GM12878 (cell line): ENCODE measurements at regions not wholly inside any gene's neighbourhood (a gene's known extent, or its start where the extent isn't known, plus 50 kb on each side); places are given as distances from the start of the nearest gene placed in this dataset.

Experiments
- ATAC-seq: fragments of 200-7000 bp; cut with Tn5 transposase; 3 replicates; pipeline ENCODE4 v1.9.1; 2020; ENCODE audit warnings: mild to moderate bottlenecking, moderate library complexity
- BruUV-seq: library from RNA; stranded (reverse); fragments of 400-500 nt; replicated peaks from 2 replicates; lab custom pipeline; 2021; lab: Mats Ljungman, UMichigan
- CTCF ChIA-PET: fragments of 300-600 bp; sonication (Branson Sonifier 250); formaldehyde crosslinking; extraction: SDS; loops from one replicate; lab custom pipeline; 2021; ENCODE audit warnings: inconsistent platforms; lab: Yijun Ruan, JAX
- POLR2A ChIA-PET: fragments of 350-600 bp; formaldehyde crosslinking; extraction: SDS; loops from one replicate; lab custom pipeline; 2021; ENCODE audit warnings: inconsistent platforms; lab: Charles Lee
- RAD21 ChIA-PET: fragments of 300-600 bp; sonication (Branson Sonifier 250); formaldehyde crosslinking; loops from one replicate; lab custom pipeline; 2023; ENCODE audit warnings: antibody characterized with exemption; ENCODE audit not compliant: unreplicated experiment; lab: Charles Lee
- SMC1A ChIA-PET: fragments of 300-600 bp; sonication (Branson Sonifier 250); formaldehyde crosslinking; loops from one replicate; lab custom pipeline; 2023; ENCODE audit not compliant: unreplicated experiment, uncharacterized antibody; lab: Charles Lee
- DNase-seq: peaks from one replicate; pipeline ENCODE4 v3.0.0-alpha.2; 2011; ENCODE audit warnings: low read depth, low spot score
- FAIRE-seq: peaks from 3 replicates; lab custom pipeline; 2011; peaks lifted over from hg19 to GRCh38; lab: Jason Lieb, UNC
- H2AFZ ChIP-seq: 2 replicates; pipeline ENCODE4 v1.6.0; 2011; ENCODE audit warnings: low read depth, low read length, control low read depth; ENCODE audit not compliant: control insufficient read depth
- H3K27ac ChIP-seq: 2 replicates; pipeline ENCODE4 v1.5.1; 2011; ENCODE audit warnings: control low read depth; ENCODE audit not compliant: control insufficient read depth, insufficient read depth
- H3K27me3 ChIP-seq, 2 experiments: replicated peaks in 1 of 2; 2 replicates each; pipeline versions ENCODE4 v1.6.0 to v1.6.1; 2011; ENCODE audit warnings: low read length in 1 of 2; ENCODE audit not compliant: control insufficient read depth in 2 of 2, insufficient read depth in 2 of 2
- H3K36me3 ChIP-seq, 2 experiments: 2 replicates each; pipeline ENCODE4 v1.5.1; 2011; ENCODE audit warnings: low read length in 1 of 2; ENCODE audit not compliant: control insufficient read depth in 2 of 2, insufficient read depth in 2 of 2
- H3K4me1 ChIP-seq: 2 replicates; pipeline ENCODE4 v1.6.1; 2011; ENCODE audit warnings: mild to moderate bottlenecking, low read length, moderate library complexity, mixed read lengths; ENCODE audit not compliant: control insufficient read depth, insufficient read depth
- H3K4me2 ChIP-seq: 2 replicates; pipeline ENCODE4 v1.6.0; 2011; ENCODE audit warnings: control low read depth; ENCODE audit not compliant: control insufficient read depth, insufficient read depth
- H3K4me3 ChIP-seq: fragments of 200-600 bp; sonication (generic); 2 replicates; pipeline ENCODE4 v1.5.1; 2016
- H3K79me2 ChIP-seq: 2 replicates; pipeline ENCODE4 v1.6.0; 2011; ENCODE audit warnings: low read length; ENCODE audit not compliant: control insufficient read depth, insufficient read depth
- H3K9ac ChIP-seq: 2 replicates; pipeline ENCODE4 v1.8.0; 2011; ENCODE audit warnings: low read length, control low read depth, mixed read lengths; ENCODE audit not compliant: control insufficient read depth, insufficient read depth
- H3K9me3 ChIP-seq: replicated peaks from 3 replicates; pipeline ENCODE4 v1.5.1; 2011; ENCODE audit warnings: mild to moderate bottlenecking, low read length; ENCODE audit not compliant: control insufficient read depth, insufficient read depth
- H4K20me1 ChIP-seq: 2 replicates; pipeline ENCODE4 v1.6.0; 2011; ENCODE audit not compliant: control insufficient read depth, insufficient read depth
- ESRRA ChIP-seq: IDR thresholded peaks from 2 replicates; pipeline ENCODE4 v1.6.1; 2012; ENCODE audit warnings: mild to moderate bottlenecking, low read length, improper control_type of control experiment
- JUND ChIP-seq: IDR thresholded peaks from 2 replicates; pipeline ENCODE4 v1.6.1; 2012; ENCODE audit warnings: low read depth, mild to moderate bottlenecking, low read length, improper control_type of control experiment, moderate library complexity
- MXI1 ChIP-seq: fragments of 150-350 bp; IDR thresholded peaks from 2 replicates; pipeline ENCODE4 v1.6.1; 2011; ENCODE audit warnings: low read depth, mild to moderate bottlenecking, inconsistent platforms, low read length, improper control_type of control experiment
- RAD51 ChIP-seq: fragments of 450-650 bp; IDR thresholded peaks from 2 replicates; pipeline ENCODE4 v1.6.1; 2016; ENCODE audit warnings: moderate library complexity, mild to moderate bottlenecking, inconsistent platforms
- RB1 ChIP-seq: fragments of 450-650 bp; formaldehyde crosslinking; IDR thresholded peaks from 2 replicates; pipeline ENCODE4 v1.6.1; 2017; ENCODE audit warnings: mild to moderate bottlenecking, borderline replicate concordance
- SIX5 ChIP-seq: IDR thresholded peaks from 2 replicates; pipeline ENCODE4 v1.6.1; 2011; ENCODE audit warnings: mild to moderate bottlenecking, low read depth, low read length, moderate library complexity; ENCODE audit not compliant: severe bottlenecking
- YBX1 ChIP-seq: fragments of 450-650 bp; IDR thresholded peaks from 2 replicates; pipeline ENCODE4 v1.6.1; 2016; ENCODE audit warnings: antibody characterized with exemption
- ZBTB11 ChIP-seq: fragments of 450-650 bp; formaldehyde crosslinking; IDR thresholded peaks from 2 replicates; pipeline ENCODE4 v1.5.0; 2022; ENCODE audit warnings: mild to moderate bottlenecking, missing genetic modification characterization
- ZNF384 ChIP-seq: IDR thresholded peaks from 2 replicates; pipeline ENCODE4 v1.6.1; 2012; ENCODE audit warnings: low read depth, mild to moderate bottlenecking, low read length, improper control_type of control experiment, borderline replicate concordance
- WGBS: methylation state at CpG from one replicate; pipeline ENCODE4 v1.1.6; 2016; ENCODE audit warnings: low lambda C conversion rate; ENCODE audit not compliant: insufficient replicate concordance, insufficient coverage; ENCODE audit errors: missing lambda C conversion rate; 5-methylcytosine and 5-hydroxymethylcytosine counted together
- in situ Hi-C: fragments of 300-500 bp; cut with MboI; formaldehyde crosslinking; loops from 9 replicates; pipeline ENCODE4 v1.14.3; 2018; ENCODE audit warnings: mixed read lengths
- intact Hi-C: fragments of 100-400 bp; cut with micrococcal nuclease; formaldehyde crosslinking; loops from one replicate; pipeline ENCODE4 v1.14.2; 2022; ENCODE audit not compliant: unreplicated experiment

- Histone ChIP-seq H3K9ac (no peak overlapping the region), H3K4me1 (no peaks in the 10 kb centered on the region), H2AFZ (no peak overlapping the region), H3K9me3 (no peaks in the 10 kb centered on the region; the same call in 2 of the 3 replicates), H3K27me3 (no peaks in the 10 kb centered on the region), H3K4me3 (no peak overlapping the region), H4K20me1 (no peaks in the 10 kb centered on the region), H3K79me2 (no peaks in the 10 kb centered on the region), H3K27ac (no peak overlapping the region), H3K36me3 (no peaks in the 10 kb centered on the region), H3K4me2 (no peak overlapping the region)
- ChIA-PET CTCF (interaction anchor here (1.1 kb wide), 1 partner anchor 131 kb away, joined by 3 read pairs; no protein-coding TSS in a partner anchor), SMC1A (interaction anchor here (0.8 to 6.0 kb wide), 5 partner anchors 9 to 134 kb away, joined by 3 to 50 read pairs (median 6); no protein-coding TSS in a partner anchor), RAD21 (interaction anchor here (0.7 to 1.6 kb wide), 12 partner anchors 9 to 399 kb away, joined by 3 to 5 read pairs (median 3); no protein-coding TSS in a partner anchor), POLR2A (interaction anchor here (0.9 to 1.1 kb wide), 2 partner anchors 12 to 583 kb away, joined by 3 to 4 read pairs; no protein-coding TSS in a partner anchor)
- no peak for FAIRE-seq
- in situ Hi-C loops (no loop called here), intact Hi-C loops (no loop called here)
- BruUV-seq: no TSS peak
- 26% methylated on average over 4 of the region's 4 CpGs for WGBS
- TF ChIP-seq RB1 (no peak), JUND (no peak), ZBTB11 (CRISPR knock-in tag) (no peak), MXI1 (no peak), ZNF384 (no peak), ESRRA (no peak), YBX1 (no peak), SIX5 (no peak), RAD51 (no peak)
- DNase-seq: no peak
- no peak for ATAC-seq
Measured at GRCh38 chr4:79176351-79176750, 149.5 kb downstream of the NAA11 start.
